HUES48 (cell line): ENCODE measurements at regions not wholly inside any gene's neighbourhood (a gene's known extent, or its start where the extent isn't known, plus 50 kb on each side); places are given as distances from the start of the nearest gene placed in this dataset.
"Not testable (repeated sequence)": the region's sequence is repeated elsewhere in the genome, so short reads cannot be mapped to it uniquely, and the experiment has no call there.

Source experiments
- H3K27ac ChIP-seq: one replicate; pipeline ENCODE4 v1.7.0; 2013; ENCODE audit warnings: low read depth, low read length, inconsistent platforms
- H3K27me3 ChIP-seq: 2 replicates; pipeline ENCODE4 v1.6.1; 2013; ENCODE audit warnings: mild to moderate bottlenecking, low read length; ENCODE audit not compliant: control insufficient read depth, insufficient read depth
- H3K36me3 ChIP-seq: 2 replicates; pipeline ENCODE4 v1.6.1; 2013; ENCODE audit warnings: low read length; ENCODE audit not compliant: control insufficient read depth, insufficient read depth
- H3K4me1 ChIP-seq: 2 replicates; pipeline ENCODE4 v1.6.1; 2013; ENCODE audit warnings: mild to moderate bottlenecking, low read length; ENCODE audit not compliant: control insufficient read depth, insufficient read depth
- H3K4me3 ChIP-seq: 2 replicates; pipeline ENCODE4 v1.5.1; 2013; ENCODE audit warnings: mild to moderate bottlenecking, low read depth, low read length
- H3K9ac ChIP-seq: 2 replicates; pipeline ENCODE4 v1.6.1; 2013; ENCODE audit warnings: mild to moderate bottlenecking, low read depth, low read length, moderate library complexity
- H3K9me3 ChIP-seq: 2 replicates; pipeline ENCODE4 v1.6.1; 2013; ENCODE audit warnings: low read length; ENCODE audit not compliant: control insufficient read depth, insufficient read depth

DNA sequence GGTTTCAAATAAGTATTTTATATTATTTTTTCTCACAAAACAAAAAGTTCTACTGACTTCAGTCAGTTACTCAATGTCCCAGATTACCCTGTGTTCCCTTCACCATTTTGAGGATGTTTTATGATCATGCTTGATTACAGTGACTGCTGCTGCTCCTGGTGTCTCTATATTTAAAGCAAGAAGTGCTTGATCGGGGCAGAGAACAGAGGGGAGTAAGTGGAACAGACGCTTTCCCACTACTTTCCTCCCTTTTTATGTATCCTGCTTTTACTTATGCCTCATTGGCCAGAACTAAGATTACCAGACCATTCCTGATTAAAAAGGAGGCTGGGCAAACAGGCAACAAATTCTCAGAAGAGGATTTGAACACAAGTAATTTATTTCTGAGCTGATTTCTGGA is 612.1 kb downstream of the VGLL3 start:
- no peaks in the 10 kb centered on the region for H3K36me3 ChIP-seq

DNA sequence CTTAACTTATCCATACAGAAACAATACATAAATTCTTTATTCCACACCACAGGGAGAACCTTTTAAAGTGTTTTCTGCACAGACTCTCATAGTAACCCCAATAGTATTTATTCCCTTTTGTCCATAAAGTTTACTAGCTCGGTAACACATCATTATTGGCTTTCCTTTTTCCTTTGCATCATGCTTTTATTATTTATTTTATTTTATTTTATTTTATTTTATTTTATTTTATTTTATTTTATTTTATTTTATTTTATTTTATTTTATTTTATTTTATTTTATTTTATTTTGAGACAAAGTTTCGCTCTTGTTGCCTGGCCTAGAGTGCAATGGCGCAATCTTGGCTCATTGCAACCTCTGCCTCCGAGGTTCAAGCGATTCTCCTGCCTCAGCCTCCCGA is 655.4 kb downstream of the VGLL3 start:
- H3K27ac ChIP-seq, H3K4me3 ChIP-seq, H3K27me3 ChIP-seq, H3K9ac ChIP-seq, H3K36me3 ChIP-seq, H3K9me3 ChIP-seq: not testable (repeated sequence)
- peaks cover 16% of the 10 kb centered on the region for H3K4me1 ChIP-seq

More for the DNA sequence above, 612.1 kb downstream of the VGLL3 start:
- H3K9me3 ChIP-seq = no peaks in the 10 kb centered on the region
- H3K4me3 ChIP-seq = no peak overlapping the region
- H3K27ac ChIP-seq = no peak overlapping the region
- no peaks in the 10 kb centered on the region for H3K27me3 ChIP-seq
- peaks cover 24% of the 10 kb centered on the region for H3K4me1 ChIP-seq
- no peak overlapping the region for H3K9ac ChIP-seq

DNA sequence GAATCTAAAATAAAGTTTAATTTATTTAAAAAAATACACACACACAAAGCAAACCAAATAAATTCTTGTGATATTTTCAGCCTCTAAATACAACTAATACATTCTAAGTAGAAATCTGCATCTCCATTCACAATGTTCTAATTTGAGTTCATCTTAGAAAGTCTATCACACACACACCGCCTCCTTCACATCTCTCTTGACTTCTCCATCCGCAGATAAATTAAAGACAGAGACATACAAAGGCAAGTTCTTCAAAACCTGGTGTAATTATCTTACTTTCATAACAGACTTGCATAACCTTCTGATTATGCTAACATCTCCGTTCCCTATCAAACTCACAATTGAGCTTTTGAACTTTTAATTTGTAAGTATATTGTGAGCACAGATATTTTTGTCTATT is 657.3 kb downstream of the VGLL3 start:
- Histone ChIP-seq H3K27ac (no peak overlapping the region), H3K9ac (no peak overlapping the region), H3K27me3 (no peaks in the 10 kb centered on the region), H3K4me1 (0 out of 2 replicates have a peak, but pooled peaks cover 4% of the 10 kb centered on the region), H3K9me3 (no peaks in the 10 kb centered on the region), H3K4me3 (no peak overlapping the region), H3K36me3 (no peaks in the 10 kb centered on the region)

DNA sequence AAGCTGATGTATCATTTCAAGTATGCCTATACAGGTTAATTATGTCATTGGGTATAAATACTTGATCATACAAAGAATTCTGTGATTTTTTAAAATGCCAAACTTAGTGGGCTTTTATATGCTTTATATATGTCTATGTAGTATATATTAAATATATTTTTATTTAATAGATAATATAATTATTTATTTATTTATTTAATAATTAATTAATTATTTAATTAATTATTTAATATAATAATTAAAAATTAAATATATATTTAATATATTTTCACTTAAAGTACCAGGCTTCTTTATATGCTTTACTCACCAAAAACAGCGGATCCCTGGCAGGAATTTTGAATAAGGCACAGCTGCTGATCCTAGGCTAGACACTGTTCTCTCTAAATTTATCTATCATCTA is 687.0 kb downstream of the VGLL3 start:
- Histone ChIP-seq H3K9me3 (no peaks in the 10 kb centered on the region), H3K4me3 (no peak overlapping the region), H3K9ac (no peak overlapping the region), H3K27me3 (no peaks in the 10 kb centered on the region), H3K36me3 (no peaks in the 10 kb centered on the region), H3K27ac (no peak overlapping the region), H3K4me1 (no peaks in the 10 kb centered on the region)

DNA sequence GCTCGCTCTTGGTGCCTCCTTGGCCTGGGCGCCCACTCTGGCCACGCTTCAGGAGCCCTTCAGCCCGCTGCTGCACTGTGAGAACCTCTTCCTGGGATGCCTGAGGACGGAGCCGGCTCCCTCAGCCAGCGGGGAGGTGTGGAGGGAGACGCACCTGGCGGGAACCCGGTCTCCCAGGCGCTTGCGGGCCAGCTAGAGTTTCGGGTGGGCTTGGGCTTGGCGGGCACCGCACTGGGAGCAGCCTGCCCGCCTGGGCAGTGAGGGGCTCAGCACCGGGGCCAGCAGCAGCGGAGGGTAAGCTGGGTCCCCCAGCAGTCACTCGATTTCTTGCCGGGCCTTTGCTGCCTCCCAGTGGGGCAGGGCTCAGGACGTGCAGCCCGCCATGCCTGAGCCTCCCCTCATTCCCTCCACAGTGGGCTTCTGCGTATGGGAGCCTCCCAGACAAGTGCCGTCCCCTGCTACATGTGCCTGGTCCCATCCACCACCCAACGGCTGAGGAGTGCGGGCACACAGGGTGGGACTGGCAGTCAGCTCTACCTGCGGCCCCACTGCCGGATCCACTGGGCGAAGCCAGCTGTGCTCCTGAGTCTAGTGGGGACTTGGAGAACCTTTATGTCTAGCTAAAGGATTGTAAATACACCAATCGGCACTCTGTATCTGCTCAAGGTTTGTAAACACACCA is 708.7 kb downstream of the VGLL3 start:
- no peaks in the 10 kb centered on the region for H3K27me3 ChIP-seq
- H3K36me3 ChIP-seq = no peaks in the 10 kb centered on the region
- H3K4me3 ChIP-seq = no peak overlapping the region
- H3K4me1 ChIP-seq = no peaks in the 10 kb centered on the region
- H3K27ac ChIP-seq = no peak overlapping the region
- H3K9me3 ChIP-seq = no peaks in the 10 kb centered on the region
- no peak overlapping the region for H3K9ac ChIP-seq

DNA sequence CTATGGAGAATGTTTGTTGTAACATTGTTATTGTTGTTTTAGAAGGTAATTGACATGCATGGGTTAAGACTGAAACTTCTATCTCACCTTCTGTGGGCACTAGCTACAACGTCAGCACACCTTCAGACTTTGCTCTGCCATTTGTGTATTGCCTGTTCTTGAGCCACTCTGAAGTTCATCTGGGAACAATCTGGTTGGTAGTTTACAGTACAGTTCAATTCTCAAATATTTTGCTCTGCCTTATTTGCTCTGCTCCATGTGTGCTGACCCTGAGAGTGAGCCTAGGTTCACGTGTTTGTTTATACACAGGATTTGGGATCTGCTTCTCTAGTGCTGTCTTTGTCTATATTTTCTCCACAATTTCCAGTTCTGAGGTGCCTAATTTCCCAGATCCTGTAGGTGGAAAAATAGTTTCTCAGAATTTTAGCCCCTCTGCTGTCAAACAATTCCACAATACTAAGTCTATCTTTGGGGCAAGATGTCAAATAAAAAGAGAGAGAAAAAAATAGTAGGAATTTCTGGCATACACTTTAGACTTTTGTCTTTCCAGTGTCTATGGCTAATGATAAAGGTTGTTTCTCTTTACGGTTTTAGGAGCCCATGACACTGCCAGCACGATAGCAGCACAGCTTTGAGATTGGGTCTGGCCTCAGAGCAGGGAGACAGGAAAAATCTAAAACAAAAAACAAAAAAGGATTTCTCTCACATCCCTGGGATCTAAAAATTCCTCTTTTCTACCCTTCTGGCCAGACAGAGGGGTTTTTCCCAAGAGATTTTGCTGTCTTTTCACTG is 721.4 kb downstream of the VGLL3 start:
- H3K4me1 ChIP-seq = no peaks in the 10 kb centered on the region
- no peak overlapping the region for H3K27ac ChIP-seq
- H3K36me3 ChIP-seq = no peaks in the 10 kb centered on the region
- no peaks in the 10 kb centered on the region for H3K27me3 ChIP-seq
- H3K4me3 ChIP-seq = no peak overlapping the region
- H3K9ac ChIP-seq = no peak overlapping the region
- no peaks in the 10 kb centered on the region for H3K9me3 ChIP-seq

DNA sequence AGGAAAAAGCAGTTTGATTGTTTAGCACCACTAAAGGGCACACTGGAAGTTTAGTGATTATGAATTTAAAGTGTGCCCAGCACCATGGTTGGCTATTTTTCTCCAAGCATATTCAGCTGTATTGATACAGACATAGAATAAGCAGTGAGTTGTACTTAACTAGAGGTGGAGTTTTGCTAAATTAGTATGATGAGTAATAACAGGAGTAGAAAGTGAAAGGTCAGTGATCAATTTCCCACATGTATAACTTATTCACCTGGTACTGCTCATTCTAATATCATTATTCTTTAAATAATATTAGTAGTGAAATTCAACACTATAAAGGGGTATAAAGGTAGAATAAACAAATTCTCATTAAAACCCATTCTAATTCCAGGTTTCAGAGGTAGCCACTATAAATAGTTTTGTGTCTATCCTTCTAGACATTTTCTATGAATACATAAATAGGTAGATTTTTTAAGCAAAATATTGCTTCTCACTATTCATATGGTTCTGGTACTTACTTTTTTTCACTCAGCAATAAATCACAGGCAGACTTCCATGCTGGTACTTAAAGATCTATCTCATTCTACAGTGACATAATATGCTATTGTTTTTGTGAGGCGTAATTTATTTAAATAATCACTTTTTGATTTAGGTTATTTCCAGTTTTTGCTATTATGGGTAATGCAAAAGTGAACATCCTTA is 732.9 kb downstream of the VGLL3 start:
- no peak overlapping the region for H3K27ac ChIP-seq
- H3K9ac ChIP-seq = no peak overlapping the region
- peaks cover 7% of the 10 kb centered on the region for H3K9me3 ChIP-seq
- no peaks in the 10 kb centered on the region for H3K27me3 ChIP-seq
- peaks cover 2% of the 10 kb centered on the region; the same call in 1 of the 2 replicates for H3K4me1 ChIP-seq
- no peak overlapping the region for H3K4me3 ChIP-seq
- H3K36me3 ChIP-seq = no peaks in the 10 kb centered on the region

DNA sequence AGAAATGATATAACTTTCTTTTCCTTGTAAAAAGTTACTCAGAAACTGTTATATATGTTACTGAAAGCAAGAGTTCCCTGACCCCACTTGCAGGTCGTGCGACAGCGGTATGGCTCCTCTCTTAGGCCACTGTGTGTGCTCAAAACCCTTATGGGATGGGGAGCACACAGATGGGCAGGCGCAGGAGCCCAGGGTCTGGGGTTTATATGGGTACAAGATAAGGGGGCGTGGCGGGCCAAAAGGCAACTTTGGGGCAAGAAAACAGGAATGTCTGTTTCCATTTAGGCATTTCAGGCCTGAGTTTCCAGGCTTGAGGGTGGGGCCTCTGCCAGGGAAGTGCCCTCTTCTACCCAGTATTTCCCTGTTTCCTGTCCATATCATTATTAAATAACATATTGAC is 736.5 kb downstream of the VGLL3 start:
- no peak overlapping the region for H3K9ac ChIP-seq
- H3K36me3 ChIP-seq = no peaks in the 10 kb centered on the region
- H3K27me3 ChIP-seq = no peaks in the 10 kb centered on the region
- H3K27ac ChIP-seq = no peak overlapping the region
- H3K4me3 ChIP-seq = no peak overlapping the region
- no peaks in the 10 kb centered on the region; the same call in 1 of the 2 replicates for H3K9me3 ChIP-seq
- H3K4me1 ChIP-seq = no peaks in the 10 kb centered on the region

DNA sequence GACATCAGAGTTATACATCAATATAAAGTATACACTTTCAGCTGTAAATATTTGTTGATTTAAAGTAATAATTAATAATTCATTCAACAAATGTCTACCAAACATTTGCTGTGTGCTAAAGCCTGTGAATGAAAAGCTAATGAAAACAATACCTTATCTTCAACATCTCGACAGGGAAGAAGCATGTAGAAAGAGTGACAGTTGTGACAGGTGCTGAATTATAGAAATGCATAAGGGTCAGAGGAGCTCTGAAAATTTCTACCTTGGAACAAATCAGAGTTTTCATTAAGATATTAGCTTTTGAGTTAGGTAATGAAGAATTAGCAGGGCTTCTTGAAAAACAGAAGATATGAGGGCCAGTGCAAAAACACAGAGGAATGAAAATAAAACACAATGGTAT is 739.2 kb downstream of the VGLL3 start:
- H3K4me1 ChIP-seq = no peaks in the 10 kb centered on the region
- H3K9me3 ChIP-seq = no peaks in the 10 kb centered on the region; the same call in 1 of the 2 replicates
- no peaks in the 10 kb centered on the region for H3K27me3 ChIP-seq

DNA sequence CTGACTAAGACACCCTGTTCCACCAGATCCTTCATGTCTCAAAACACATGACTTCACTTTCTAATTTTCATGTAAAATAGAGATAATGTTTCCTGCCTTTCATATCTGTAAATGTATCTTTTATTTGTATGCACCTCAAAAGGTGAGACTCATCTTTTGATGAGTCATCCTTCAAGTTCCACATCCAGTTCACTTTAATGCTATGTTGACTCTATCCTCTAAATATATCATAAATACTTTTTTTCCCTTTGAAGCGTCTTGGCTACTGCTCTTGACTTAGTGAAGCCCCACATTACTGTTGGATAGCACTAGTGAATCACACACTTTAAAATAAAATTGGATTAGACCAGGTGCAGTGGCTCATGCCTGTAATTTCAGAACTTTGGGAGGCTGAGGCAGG is 741.1 kb downstream of the VGLL3 start:
- Histone ChIP-seq H3K36me3 (no peaks in the 10 kb centered on the region), H3K9ac (no peak overlapping the region), H3K4me1 (no peaks in the 10 kb centered on the region), H3K27me3 (no peaks in the 10 kb centered on the region), H3K27ac (no peak overlapping the region), H3K9me3 (no peaks in the 10 kb centered on the region), H3K4me3 (no peak overlapping the region)

More for the DNA sequence above, 739.2 kb downstream of the VGLL3 start:
- Histone ChIP-seq H3K9ac (no peak overlapping the region), H3K27ac (no peak overlapping the region), H3K36me3 (no peaks in the 10 kb centered on the region), H3K4me3 (no peak overlapping the region)

DNA sequence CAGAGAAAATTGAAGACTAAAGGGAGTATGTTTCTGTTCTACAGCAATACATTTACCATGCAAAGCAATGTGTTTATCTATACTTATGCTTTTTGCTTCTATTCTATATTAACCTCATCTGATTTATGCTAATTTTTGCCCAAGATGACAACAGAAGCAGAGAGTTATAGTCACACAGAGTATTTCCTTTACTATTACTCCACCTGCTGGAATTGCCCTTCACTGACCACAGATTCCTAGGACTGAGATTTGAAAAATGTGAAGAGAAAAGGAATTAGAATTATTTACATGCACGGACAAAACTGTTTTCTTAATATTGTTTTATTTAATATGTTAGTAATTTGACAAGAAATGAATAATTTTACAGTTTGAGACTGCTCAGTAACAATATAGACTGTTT is 745.6 kb downstream of the VGLL3 start:
- H3K27ac ChIP-seq = no peak overlapping the region
- H3K9ac ChIP-seq = no peak overlapping the region
- H3K4me1 ChIP-seq = no peaks in the 10 kb centered on the region
- H3K4me3 ChIP-seq = no peak overlapping the region
- no peaks in the 10 kb centered on the region for H3K27me3 ChIP-seq
- no peaks in the 10 kb centered on the region for H3K36me3 ChIP-seq
- no peaks in the 10 kb centered on the region for H3K9me3 ChIP-seq
